ENCODE measurements at regions not wholly inside any gene's neighbourhood (a gene's known extent, or its start where the extent isn't known, plus 50 kb on each side); places are given as distances from the start of the nearest gene placed in this dataset.

- DNase-seq = no peak
Observed at GRCh38 chr13:75919660-75920199, 283.6 kb downstream of the LMO7 start.

GRCh38 chr13:75915066-75915465 lies 278.9 kb downstream of the LMO7 start:
- no peak for DNase-seq

- no peak for DNase-seq
Observed at GRCh38 chr13:75913925-75914324, 277.8 kb downstream of the LMO7 start.

GRCh38 chr13:75910591-75910990 lies 274.5 kb downstream of the LMO7 start:
- no peak for DNase-seq
